GM12875 (cell line): ENCODE measurements at regions not wholly inside any gene's neighbourhood (a gene's known extent, or its start where the extent isn't known, plus 50 kb on each side); places are given as distances from the start of the nearest gene placed in this dataset.

Source experiments
- H3K4me3 ChIP-seq: one replicate; pipeline ENCODE4 v1.5.1; 2011; ENCODE audit warnings: low read depth, low read length, control low read depth
- TF ChIP-seq, protein P1 (sequence below): IDR thresholded peaks from 2 replicates; pipeline ENCODE4 v1.5.1; 2011; ENCODE audit warnings: low read depth, mild to moderate bottlenecking, control low read depth, inconsistent platforms, low read length, moderate library complexity, borderline replicate concordance; ENCODE audit not compliant: insufficient read depth

- TF ChIP-seq, protein P1, sequence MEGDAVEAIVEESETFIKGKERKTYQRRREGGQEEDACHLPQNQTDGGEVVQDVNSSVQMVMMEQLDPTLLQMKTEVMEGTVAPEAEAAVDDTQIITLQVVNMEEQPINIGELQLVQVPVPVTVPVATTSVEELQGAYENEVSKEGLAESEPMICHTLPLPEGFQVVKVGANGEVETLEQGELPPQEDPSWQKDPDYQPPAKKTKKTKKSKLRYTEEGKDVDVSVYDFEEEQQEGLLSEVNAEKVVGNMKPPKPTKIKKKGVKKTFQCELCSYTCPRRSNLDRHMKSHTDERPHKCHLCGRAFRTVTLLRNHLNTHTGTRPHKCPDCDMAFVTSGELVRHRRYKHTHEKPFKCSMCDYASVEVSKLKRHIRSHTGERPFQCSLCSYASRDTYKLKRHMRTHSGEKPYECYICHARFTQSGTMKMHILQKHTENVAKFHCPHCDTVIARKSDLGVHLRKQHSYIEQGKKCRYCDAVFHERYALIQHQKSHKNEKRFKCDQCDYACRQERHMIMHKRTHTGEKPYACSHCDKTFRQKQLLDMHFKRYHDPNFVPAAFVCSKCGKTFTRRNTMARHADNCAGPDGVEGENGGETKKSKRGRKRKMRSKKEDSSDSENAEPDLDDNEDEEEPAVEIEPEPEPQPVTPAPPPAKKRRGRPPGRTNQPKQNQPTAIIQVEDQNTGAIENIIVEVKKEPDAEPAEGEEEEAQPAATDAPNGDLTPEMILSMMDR, result no peak
These were observed 227.7 kb upstream of the HMGA2 start for GRCh38 chr12:65596514-65597091.

DNA sequence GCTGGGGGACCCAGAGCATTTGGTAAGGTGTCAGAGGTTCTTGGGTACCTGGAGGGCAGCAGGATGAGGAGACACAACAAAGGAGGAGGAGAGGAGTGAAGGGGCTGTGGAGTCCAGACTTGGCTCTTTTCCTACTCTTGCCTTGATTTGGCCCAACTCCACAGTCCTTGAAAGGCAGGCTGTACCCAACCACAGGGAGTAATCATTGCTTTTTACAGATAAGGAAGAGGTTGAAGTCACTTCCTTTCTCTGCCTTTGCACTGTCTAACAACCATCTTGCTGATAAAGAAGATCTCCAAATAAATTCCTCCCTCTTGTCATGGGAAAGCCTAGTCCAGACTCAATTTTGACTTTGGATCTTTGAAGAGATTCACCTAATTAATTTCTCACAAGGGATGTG is 226.8 kb upstream of the HMGA2 start:
- H3K4me3 ChIP-seq, result no peak overlapping the region
- TF ChIP-seq, protein P1, result no peak

More at GRCh38 chr12:65596514-65597091, 227.7 kb upstream of the HMGA2 start:
- H3K4me3 ChIP-seq, result no peak overlapping the region

- no peak overlapping the region for H3K4me3 ChIP-seq
- TF ChIP-seq, protein P1, result no peak
These were observed 225.6 kb upstream of the HMGA2 start for GRCh38 chr12:65598688-65599087.

DNA sequence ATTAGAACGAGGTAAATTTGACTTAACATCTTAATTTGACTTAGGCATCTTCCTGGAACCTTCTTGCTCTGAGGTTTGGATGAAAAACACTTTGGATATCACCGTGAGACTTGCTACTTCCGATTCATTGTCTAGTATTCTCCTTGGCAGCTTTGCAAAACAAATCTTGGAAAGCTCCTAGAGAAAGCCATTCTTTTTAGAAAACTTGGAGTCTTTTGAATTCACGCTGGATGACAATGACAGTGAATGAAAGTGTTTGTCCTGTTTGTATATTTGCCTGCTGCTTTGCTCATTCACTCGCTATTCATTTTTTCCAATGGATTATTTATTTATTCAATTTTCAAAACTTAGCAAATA is 222.1 kb upstream of the HMGA2 start:
- no peak overlapping the region for H3K4me3 ChIP-seq
- TF ChIP-seq, protein P1, result no peak

DNA sequence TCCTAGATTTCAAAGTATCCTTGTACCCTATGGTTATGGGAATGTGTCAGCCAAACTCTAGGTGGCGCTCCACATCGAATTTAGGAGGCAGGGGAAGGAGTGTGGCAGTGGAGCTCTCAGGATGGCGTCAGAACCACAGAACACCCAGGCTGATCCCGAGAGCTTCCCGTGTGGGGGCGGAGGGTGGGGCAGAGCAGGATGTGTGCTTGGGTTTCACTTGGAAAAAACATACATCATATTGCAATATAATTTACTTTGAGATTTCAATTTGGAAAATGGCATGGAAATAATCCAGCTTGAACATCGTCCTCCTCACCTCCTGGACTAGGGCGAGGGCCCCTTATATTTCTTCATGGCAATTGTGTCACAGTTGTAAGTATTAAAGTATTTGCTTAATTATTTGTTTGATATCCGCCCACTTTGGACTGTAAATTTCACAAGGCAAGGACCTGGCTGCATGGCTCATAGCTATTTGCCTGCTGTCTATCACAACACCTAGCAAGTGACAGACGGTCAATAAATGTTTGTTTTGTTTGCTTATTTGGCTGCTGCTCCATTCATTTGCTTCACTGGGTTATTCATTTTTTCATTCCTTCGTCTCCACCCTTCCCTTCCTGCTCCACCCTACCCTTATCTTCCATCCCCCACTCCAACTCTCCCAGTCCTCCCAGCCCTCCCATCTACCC is 221.5 kb upstream of the HMGA2 start:
- TF ChIP-seq, protein P1, result peak; percentile 55; the same call in 1 of the 2 replicates
- no peak overlapping the region for H3K4me3 ChIP-seq

GRCh38 chr12:65603438-65604351 is 220.6 kb upstream of the HMGA2 start:
- H3K4me3 ChIP-seq, result no peak overlapping the region
- TF ChIP-seq, protein P1, result no peak
